ENCODE measurements at regions not wholly inside any gene's neighbourhood (a gene's known extent, or its start where the extent isn't known, plus 50 kb on each side); places are given as distances from the start of the nearest gene placed in this dataset.

DNA sequence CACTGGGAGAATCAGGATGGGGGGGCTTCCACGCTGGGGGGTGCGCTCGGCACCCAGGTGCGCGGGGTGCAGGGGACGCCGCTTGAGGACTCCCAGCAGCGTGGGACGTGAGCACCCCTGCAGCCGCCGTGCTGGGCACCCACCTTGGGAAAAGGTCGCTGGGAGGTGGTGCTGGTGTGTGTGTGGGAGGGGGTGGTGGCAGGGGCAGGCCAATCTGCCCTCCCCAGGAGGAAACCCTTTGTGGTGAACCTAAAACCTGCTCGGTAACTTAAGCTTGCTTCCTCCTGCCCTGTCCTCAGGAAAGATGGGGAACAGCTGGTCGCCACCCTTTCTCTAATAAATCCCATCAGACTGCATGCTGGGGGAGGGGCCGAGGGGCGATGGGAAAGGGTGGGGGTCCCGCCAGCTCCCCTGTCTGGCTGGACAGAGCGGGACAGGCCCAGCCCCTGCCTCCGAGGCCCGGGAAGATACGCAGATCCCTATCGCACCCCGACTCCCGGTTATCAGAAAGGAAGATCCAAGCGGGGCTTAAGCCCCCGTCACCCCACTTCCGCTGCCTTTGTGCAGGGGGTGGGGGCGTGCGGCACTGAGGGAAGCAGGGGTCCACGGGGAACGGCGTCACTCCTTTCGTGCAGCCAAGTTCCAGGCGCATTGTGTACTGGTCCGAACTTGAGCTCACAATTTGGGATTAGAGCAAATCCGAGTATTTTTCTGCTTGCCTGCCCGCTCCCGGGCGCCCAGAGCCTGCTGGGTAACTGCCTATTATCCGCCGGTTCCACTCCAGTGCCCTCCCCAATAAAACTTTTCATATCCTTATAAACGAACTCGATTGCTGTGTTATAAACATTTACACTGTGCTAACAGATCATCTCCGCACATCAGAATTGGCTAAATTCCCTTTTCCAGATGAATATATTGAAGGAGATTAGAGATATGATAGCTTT is 64.6 kb downstream of the UNCX start:
- no peak for TF ChIP-seq CTCF (IDR thresholded peaks at IDR 0.05)
- no peak for TF ChIP-seq POLR2A (IDR thresholded peaks at IDR 0.05)
- no peak for TF ChIP-seq POLR2AphosphoS5 (IDR thresholded peaks at IDR 0.05)
